GM10248 (cell line): ENCODE measurements at regions not wholly inside any gene's neighbourhood (a gene's known extent, or its start where the extent isn't known, plus 50 kb on each side); places are given as distances from the start of the nearest gene placed in this dataset.
A peak's percentile ranks its signal among the peaks of the same experiment; 100 is the strongest.
"Not testable (repeated sequence)": the region's sequence is repeated elsewhere in the genome, so short reads cannot be mapped to it uniquely, and the experiment has no call there.

Source experiments
- CTCF ChIA-PET: fragments of 300-600 bp; sonication (Branson Sonifier 250); formaldehyde crosslinking; extraction: SDS; loops from one replicate; lab custom pipeline; 2021; ENCODE audit warnings: antibody characterized with exemption; lab: Yijun Ruan, JAX
- POLR2A ChIA-PET: fragments of 350-650 bp; sonication (Branson Sonifier 250); formaldehyde crosslinking; extraction: SDS; loops from one replicate; lab custom pipeline; 2020; ENCODE audit warnings: antibody characterized with exemption; lab: Yijun Ruan, JAX
- DNase-seq: peaks from one replicate; pipeline ENCODE4 v3.0.0; 2012; ENCODE audit errors: extremely low spot score
- TF ChIP-seq, protein P1 (sequence below): IDR thresholded peaks from 2 replicates; pipeline ENCODE4 v1.5.1; 2012; ENCODE audit warnings: mild to moderate bottlenecking, low read depth; ENCODE audit errors: extremely low read depth, missing control alignments, control extremely low read depth

GRCh38 chr2:75920859-75921551 lies 210.3 kb upstream of the GCFC2 start:
- TF ChIP-seq, protein P1, sequence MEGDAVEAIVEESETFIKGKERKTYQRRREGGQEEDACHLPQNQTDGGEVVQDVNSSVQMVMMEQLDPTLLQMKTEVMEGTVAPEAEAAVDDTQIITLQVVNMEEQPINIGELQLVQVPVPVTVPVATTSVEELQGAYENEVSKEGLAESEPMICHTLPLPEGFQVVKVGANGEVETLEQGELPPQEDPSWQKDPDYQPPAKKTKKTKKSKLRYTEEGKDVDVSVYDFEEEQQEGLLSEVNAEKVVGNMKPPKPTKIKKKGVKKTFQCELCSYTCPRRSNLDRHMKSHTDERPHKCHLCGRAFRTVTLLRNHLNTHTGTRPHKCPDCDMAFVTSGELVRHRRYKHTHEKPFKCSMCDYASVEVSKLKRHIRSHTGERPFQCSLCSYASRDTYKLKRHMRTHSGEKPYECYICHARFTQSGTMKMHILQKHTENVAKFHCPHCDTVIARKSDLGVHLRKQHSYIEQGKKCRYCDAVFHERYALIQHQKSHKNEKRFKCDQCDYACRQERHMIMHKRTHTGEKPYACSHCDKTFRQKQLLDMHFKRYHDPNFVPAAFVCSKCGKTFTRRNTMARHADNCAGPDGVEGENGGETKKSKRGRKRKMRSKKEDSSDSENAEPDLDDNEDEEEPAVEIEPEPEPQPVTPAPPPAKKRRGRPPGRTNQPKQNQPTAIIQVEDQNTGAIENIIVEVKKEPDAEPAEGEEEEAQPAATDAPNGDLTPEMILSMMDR = no peak
- ChIA-PET POLR2A (no interaction called here), CTCF (interaction anchor here (1.3 kb wide), 1 partner anchor 16 kb away, joined by 4 read pairs; no protein-coding TSS in a partner anchor)
- no peak for DNase-seq

DNA sequence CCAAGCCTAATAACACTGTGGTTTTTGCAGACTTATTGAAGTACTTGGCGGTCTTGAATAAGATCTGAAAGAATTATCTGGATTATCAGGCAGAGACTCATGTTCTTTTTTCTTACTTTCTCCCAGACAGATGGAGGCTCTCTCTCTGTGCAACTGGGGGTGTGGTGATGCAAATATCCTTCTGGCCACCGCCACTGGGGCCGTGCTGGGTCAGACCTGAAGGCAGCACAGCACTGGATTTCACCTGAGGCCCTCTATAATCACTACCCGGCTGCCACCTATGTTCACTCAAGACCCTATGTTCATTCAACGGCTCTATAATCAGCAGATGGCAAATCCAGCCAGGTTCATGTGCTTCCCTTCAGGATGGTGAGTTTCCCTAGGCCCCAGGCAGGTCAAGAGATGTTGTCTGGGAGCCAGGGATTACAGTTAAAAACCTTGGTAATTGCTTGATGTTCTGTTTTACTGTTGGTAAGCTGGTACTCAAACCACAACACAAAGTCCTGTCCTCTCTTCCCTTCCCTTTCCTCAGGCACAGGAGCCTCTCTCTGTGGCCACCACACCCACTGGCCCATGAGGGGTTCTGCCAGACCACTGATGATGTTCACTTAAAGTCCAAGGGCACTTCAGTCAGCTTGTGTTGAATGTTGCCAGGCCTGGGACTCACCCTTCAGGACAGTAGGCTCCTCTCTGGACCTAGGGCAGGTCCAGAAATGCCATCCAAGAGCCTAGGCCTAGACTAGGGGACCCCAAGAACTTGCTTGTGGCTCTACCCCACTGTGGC lies 205.3 kb upstream of the GCFC2 start:
- TF ChIP-seq, protein P1 = no peak
- POLR2A ChIA-PET = no interaction called here
- DNase-seq = no peak
- CTCF ChIA-PET = interaction anchor here (1.2 kb wide), 1 partner anchor 9 kb away, joined by 5 read pairs; no protein-coding TSS in a partner anchor

GRCh38 chr2:75896779-75897366 lies 186.2 kb upstream of the GCFC2 start:
- ChIA-PET POLR2A (no interaction called here), CTCF (interaction anchor here (0.9 to 1.6 kb wide), 9 partner anchors 8 to 703 kb away, joined by 3 to 4 read pairs (median 3); no protein-coding TSS in a partner anchor)
- TF ChIP-seq, protein P1 = peak; percentile 63
- peak; percentile 40 for DNase-seq

GRCh38 chr2:75894170-75894569 lies 183.5 kb upstream of the GCFC2 start:
- ChIA-PET CTCF (interaction anchor here (1.4 kb wide), 1 partner anchor 12 kb away, joined by 3 read pairs; no protein-coding TSS in a partner anchor), POLR2A (no interaction called here)
- no peak for DNase-seq
- TF ChIP-seq, protein P1 = no peak

- ChIA-PET POLR2A (no interaction called here), CTCF (no interaction called here)
- DNase-seq = no peak
- TF ChIP-seq, protein P1 = no peak
Observed at GRCh38 chr2:75892490-75892889, 181.8 kb upstream of the GCFC2 start.

DNA sequence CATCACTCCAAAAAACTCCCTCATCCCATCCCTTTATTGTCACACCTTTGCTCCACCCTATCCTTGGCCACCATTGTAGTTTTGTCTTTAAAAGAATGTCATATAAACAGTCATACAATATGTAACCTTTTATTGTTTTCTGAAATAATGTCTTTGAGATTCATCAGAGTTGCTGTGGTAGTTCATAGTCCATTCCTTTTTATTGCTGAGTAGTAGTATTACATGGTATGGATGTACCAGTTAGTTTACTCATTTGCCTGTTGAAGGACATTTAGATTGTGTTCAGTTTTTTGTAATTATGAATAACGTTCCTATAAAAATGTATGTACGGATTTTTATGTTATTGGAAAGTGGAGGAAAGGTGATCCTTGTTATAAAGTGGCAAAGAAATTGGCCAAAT lies 171.8 kb upstream of the GCFC2 start:
- TF ChIP-seq, protein P1 = no peak
- ChIA-PET CTCF (no interaction called here), POLR2A (no interaction called here)
- no peak for DNase-seq

DNA sequence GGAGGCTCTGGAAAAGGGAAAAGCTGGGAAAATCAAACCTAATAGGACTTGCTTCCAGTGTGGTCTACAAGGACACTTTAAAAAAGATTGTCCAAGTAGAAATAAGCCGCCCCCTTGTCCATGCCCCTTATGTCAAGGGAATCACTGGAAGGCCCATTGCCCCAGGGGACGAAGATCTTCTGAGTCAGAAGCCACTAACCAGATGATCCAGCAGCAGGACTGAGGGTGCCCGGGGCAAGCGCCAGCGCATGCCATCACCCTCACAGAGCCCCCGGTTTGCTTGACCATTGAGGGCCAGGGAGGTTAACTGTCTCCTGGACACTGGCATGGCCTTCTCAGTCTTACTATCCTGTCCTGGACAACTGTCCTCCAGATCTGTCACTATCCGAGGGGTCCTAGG lies 164.9 kb upstream of the GCFC2 start:
- DNase-seq, POLR2A ChIA-PET, CTCF ChIA-PET: not testable (repeated sequence)

- POLR2A ChIA-PET, DNase-seq: not testable (repeated sequence)
- CTCF ChIA-PET = interaction anchor here (1.2 to 1.5 kb wide), 2 partner anchors 10 to 88 kb away, joined by 4 to 7 read pairs; no protein-coding TSS in a partner anchor
Observed at GRCh38 chr2:75871762-75872614, 161.3 kb upstream of the GCFC2 start.
